ENCODE measurements at regions not wholly inside any gene's neighbourhood (a gene's known extent, or its start where the extent isn't known, plus 50 kb on each side); places are given as distances from the start of the nearest gene placed in this dataset.

DNA sequence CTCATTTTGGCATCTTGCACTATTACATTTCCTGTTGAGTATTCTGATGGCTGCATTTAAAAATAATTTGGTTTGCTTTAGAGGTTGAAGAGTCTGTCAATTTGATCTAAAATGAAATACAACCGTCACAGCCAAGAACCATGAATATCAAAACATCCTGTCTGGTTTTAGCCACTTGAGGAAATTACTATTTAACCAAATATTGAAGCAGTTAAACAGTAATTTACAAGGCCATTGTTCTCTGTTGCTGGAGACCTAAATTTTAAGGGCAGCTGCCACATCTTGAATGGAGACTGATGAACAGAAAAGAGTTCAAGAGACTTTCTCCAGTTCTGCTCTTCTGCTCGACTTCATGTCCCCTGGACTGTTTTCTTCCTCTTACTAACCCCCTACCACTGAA lies 549.4 kb downstream of the LRRC70 start (continued):
- TF ChIP-seq, protein P1, sequence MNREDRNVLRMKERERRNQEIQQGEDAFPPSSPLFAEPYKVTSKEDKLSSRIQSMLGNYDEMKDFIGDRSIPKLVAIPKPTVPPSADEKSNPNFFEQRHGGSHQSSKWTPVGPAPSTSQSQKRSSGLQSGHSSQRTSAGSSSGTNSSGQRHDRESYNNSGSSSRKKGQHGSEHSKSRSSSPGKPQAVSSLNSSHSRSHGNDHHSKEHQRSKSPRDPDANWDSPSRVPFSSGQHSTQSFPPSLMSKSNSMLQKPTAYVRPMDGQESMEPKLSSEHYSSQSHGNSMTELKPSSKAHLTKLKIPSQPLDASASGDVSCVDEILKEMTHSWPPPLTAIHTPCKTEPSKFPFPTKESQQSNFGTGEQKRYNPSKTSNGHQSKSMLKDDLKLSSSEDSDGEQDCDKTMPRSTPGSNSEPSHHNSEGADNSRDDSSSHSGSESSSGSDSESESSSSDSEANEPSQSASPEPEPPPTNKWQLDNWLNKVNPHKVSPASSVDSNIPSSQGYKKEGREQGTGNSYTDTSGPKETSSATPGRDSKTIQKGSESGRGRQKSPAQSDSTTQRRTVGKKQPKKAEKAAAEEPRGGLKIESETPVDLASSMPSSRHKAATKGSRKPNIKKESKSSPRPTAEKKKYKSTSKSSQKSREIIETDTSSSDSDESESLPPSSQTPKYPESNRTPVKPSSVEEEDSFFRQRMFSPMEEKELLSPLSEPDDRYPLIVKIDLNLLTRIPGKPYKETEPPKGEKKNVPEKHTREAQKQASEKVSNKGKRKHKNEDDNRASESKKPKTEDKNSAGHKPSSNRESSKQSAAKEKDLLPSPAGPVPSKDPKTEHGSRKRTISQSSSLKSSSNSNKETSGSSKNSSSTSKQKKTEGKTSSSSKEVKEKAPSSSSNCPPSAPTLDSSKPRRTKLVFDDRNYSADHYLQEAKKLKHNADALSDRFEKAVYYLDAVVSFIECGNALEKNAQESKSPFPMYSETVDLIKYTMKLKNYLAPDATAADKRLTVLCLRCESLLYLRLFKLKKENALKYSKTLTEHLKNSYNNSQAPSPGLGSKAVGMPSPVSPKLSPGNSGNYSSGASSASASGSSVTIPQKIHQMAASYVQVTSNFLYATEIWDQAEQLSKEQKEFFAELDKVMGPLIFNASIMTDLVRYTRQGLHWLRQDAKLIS (CRISPR knock-in tag; IDR thresholded peaks at IDR 0.05; ENCODE audit: borderline replicate concordance), result no peak
- TF ChIP-seq SMAD4 (CRISPR knock-in tag; IDR thresholded peaks at IDR 0.05), result no peak
- TF ChIP-seq, protein P2, sequence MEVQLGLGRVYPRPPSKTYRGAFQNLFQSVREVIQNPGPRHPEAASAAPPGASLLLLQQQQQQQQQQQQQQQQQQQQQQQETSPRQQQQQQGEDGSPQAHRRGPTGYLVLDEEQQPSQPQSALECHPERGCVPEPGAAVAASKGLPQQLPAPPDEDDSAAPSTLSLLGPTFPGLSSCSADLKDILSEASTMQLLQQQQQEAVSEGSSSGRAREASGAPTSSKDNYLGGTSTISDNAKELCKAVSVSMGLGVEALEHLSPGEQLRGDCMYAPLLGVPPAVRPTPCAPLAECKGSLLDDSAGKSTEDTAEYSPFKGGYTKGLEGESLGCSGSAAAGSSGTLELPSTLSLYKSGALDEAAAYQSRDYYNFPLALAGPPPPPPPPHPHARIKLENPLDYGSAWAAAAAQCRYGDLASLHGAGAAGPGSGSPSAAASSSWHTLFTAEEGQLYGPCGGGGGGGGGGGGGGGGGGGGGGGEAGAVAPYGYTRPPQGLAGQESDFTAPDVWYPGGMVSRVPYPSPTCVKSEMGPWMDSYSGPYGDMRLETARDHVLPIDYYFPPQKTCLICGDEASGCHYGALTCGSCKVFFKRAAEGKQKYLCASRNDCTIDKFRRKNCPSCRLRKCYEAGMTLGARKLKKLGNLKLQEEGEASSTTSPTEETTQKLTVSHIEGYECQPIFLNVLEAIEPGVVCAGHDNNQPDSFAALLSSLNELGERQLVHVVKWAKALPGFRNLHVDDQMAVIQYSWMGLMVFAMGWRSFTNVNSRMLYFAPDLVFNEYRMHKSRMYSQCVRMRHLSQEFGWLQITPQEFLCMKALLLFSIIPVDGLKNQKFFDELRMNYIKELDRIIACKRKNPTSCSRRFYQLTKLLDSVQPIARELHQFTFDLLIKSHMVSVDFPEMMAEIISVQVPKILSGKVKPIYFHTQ (CRISPR knock-in tag; IDR thresholded peaks at IDR 0.05), result no peak

DNA sequence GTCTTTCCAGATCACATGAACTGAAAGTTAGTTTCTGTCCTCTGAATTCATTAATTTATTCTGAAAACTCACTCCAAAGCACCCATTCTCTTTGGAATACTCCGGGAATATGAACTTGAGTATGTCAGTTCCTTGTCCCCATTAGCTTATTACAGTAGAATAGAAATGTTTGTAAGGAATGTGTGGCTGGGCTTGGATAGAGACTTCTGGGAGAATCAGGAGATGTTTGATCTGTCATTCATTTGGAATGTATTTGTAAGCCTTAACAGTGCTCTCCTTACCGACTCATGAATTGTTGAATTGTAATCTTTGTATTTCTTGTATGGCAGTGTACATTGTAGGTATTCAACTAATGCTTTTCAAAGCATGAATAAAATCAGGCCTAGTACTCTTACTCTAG lies 548.4 kb downstream of the LRRC70 start:
- POLR2A ChIA-PET, result no interaction called here
- H3K9me3 Mint-ChIP-seq, result peaks cover 13% of the 10 kb centered on the region
- CTCF ChIA-PET, result no interaction called here
- no peaks in the 10 kb centered on the region for H3K36me3 Mint-ChIP-seq
- ATAC-seq (no peak), DNase-seq (ENCODE audit: low spot score) (no peak)
- H3K4me3 Mint-ChIP-seq, result no peak overlapping the region
- peaks cover 36% of the 10 kb centered on the region for H3K4me1 Mint-ChIP-seq
- no peak overlapping the region for H3K27ac Mint-ChIP-seq
- TF ChIP-seq, protein P3, sequence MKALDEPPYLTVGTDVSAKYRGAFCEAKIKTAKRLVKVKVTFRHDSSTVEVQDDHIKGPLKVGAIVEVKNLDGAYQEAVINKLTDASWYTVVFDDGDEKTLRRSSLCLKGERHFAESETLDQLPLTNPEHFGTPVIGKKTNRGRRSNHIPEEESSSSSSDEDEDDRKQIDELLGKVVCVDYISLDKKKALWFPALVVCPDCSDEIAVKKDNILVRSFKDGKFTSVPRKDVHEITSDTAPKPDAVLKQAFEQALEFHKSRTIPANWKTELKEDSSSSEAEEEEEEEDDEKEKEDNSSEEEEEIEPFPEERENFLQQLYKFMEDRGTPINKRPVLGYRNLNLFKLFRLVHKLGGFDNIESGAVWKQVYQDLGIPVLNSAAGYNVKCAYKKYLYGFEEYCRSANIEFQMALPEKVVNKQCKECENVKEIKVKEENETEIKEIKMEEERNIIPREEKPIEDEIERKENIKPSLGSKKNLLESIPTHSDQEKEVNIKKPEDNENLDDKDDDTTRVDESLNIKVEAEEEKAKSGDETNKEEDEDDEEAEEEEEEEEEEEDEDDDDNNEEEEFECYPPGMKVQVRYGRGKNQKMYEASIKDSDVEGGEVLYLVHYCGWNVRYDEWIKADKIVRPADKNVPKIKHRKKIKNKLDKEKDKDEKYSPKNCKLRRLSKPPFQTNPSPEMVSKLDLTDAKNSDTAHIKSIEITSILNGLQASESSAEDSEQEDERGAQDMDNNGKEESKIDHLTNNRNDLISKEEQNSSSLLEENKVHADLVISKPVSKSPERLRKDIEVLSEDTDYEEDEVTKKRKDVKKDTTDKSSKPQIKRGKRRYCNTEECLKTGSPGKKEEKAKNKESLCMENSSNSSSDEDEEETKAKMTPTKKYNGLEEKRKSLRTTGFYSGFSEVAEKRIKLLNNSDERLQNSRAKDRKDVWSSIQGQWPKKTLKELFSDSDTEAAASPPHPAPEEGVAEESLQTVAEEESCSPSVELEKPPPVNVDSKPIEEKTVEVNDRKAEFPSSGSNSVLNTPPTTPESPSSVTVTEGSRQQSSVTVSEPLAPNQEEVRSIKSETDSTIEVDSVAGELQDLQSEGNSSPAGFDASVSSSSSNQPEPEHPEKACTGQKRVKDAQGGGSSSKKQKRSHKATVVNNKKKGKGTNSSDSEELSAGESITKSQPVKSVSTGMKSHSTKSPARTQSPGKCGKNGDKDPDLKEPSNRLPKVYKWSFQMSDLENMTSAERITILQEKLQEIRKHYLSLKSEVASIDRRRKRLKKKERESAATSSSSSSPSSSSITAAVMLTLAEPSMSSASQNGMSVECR (CRISPR knock-in tag; IDR thresholded peaks at IDR 0.05; ENCODE audit: borderline replicate concordance), result no peak
- TF ChIP-seq GABPB1 (CRISPR knock-in tag; IDR thresholded peaks at IDR 0.05), result no peak
- H3K27me3 Mint-ChIP-seq (ENCODE audit: low read depth), result no peaks in the 10 kb centered on the region; the same call in 1 of the 2 replicates

DNA sequence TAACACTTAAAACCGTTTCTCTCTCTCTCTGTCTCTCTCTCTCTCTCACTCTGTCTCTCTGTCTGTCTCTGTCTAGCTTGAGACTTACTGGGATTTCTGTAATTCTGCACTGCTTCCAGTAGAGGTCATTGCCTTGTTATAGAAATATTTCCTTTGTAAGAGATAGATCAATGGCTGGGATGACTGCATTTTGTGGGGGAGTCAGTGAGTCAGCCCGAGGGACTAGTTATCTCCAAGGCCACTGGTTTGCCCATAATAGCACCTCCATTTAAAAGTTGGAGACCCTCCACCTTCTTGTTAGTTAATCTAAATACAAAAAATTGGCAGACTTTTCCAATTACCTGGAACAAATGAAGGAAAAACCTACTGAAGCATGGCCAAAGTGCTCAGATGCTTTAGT lies 547.2 kb downstream of the LRRC70 start:
- Mint-ChIP-seq H3K27me3 (ENCODE audit: low read depth) (no peaks in the 10 kb centered on the region; the same call in 1 of the 2 replicates), H3K9me3 (peaks cover 13% of the 10 kb centered on the region), H3K4me1 (peaks cover 36% of the 10 kb centered on the region), H3K27ac (no peak overlapping the region), H3K4me3 (no peak overlapping the region), H3K36me3 (no peaks in the 10 kb centered on the region)
- ATAC-seq (peak; percentile 89), DNase-seq (ENCODE audit: low spot score) (no peak)
- CTCF ChIA-PET, result interaction anchor here (0.9 to 1.0 kb wide), 2 partner anchors 148 to 198 kb away, joined by 3 to 5 read pairs; no protein-coding TSS in a partner anchor
- POLR2A ChIA-PET, result no interaction called here
- TF ChIP-seq, protein P4, sequence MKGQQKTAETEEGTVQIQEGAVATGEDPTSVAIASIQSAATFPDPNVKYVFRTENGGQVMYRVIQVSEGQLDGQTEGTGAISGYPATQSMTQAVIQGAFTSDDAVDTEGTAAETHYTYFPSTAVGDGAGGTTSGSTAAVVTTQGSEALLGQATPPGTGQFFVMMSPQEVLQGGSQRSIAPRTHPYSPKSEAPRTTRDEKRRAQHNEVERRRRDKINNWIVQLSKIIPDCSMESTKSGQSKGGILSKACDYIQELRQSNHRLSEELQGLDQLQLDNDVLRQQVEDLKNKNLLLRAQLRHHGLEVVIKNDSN (CRISPR knock-in tag; IDR thresholded peaks at IDR 0.05), result no peak
- no peak for TF ChIP-seq JAZF1 (CRISPR knock-in tag; IDR thresholded peaks at IDR 0.05)
- no peak for TF ChIP-seq ZNF121 (CRISPR knock-in tag; IDR thresholded peaks at IDR 0.05)
- no peak for TF ChIP-seq MXD4 (CRISPR knock-in tag; IDR thresholded peaks at IDR 0.05; ENCODE audit: borderline replicate concordance)
- no peak for TF ChIP-seq CREB1 (CRISPR knock-in tag; IDR thresholded peaks at IDR 0.05)
- TF ChIP-seq IRF2 (CRISPR knock-in tag; IDR thresholded peaks at IDR 0.05; ENCODE audit: borderline replicate concordance, low read depth), result no peak
- TF ChIP-seq RORB (CRISPR knock-in tag; IDR thresholded peaks at IDR 0.05), result no peak
- no peak for TF ChIP-seq NR1H2 (CRISPR knock-in tag; IDR thresholded peaks at IDR 0.05)
- TF ChIP-seq, protein P5, sequence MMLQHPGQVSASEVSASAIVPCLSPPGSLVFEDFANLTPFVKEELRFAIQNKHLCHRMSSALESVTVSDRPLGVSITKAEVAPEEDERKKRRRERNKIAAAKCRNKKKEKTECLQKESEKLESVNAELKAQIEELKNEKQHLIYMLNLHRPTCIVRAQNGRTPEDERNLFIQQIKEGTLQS (CRISPR knock-in tag; conservative IDR thresholded peaks at IDR 0.05), result no peak
- TF ChIP-seq, protein P6, sequence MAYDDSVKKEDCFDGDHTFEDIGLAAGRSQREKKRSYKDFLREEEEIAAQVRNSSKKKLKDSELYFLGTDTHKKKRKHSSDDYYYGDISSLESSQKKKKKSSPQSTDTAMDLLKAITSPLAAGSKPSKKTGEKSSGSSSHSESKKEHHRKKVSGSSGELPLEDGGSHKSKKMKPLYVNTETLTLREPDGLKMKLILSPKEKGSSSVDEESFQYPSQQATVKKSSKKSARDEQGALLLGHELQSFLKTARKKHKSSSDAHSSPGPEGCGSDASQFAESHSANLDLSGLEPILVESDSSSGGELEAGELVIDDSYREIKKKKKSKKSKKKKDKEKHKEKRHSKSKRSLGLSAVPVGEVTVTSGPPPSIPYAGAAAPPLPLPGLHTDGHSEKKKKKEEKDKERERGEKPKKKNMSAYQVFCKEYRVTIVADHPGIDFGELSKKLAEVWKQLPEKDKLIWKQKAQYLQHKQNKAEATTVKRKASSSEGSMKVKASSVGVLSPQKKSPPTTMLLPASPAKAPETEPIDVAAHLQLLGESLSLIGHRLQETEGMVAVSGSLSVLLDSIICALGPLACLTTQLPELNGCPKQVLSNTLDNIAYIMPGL (CRISPR knock-in tag; IDR thresholded peaks at IDR 0.05), result no peak
- TF ChIP-seq, protein P7, sequence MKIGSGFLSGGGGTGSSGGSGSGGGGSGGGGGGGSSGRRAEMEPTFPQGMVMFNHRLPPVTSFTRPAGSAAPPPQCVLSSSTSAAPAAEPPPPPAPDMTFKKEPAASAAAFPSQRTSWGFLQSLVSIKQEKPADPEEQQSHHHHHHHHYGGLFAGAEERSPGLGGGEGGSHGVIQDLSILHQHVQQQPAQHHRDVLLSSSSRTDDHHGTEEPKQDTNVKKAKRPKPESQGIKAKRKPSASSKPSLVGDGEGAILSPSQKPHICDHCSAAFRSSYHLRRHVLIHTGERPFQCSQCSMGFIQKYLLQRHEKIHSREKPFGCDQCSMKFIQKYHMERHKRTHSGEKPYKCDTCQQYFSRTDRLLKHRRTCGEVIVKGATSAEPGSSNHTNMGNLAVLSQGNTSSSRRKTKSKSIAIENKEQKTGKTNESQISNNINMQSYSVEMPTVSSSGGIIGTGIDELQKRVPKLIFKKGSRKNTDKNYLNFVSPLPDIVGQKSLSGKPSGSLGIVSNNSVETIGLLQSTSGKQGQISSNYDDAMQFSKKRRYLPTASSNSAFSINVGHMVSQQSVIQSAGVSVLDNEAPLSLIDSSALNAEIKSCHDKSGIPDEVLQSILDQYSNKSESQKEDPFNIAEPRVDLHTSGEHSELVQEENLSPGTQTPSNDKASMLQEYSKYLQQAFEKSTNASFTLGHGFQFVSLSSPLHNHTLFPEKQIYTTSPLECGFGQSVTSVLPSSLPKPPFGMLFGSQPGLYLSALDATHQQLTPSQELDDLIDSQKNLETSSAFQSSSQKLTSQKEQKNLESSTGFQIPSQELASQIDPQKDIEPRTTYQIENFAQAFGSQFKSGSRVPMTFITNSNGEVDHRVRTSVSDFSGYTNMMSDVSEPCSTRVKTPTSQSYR (CRISPR knock-in tag; IDR thresholded peaks at IDR 0.05), result no peak
- TF ChIP-seq NR2C2 (CRISPR knock-in tag; IDR thresholded peaks at IDR 0.05), result no peak
